Tibial nerve (tissue), 3 donors: ENCODE measurements at regions not wholly inside any gene's neighbourhood (a gene's known extent, or its start where the extent isn't known, plus 50 kb on each side); places are given as distances from the start of the nearest gene placed in this dataset.

Experiments used
- CTCF ChIP-seq, 5 experiments: fragments of 200-600 bp in 3 of 5; fragments of 450-650 bp in 2 of 5; sonication (generic) in 3 of 5; IDR thresholded peaks; one replicate each; pipeline ENCODE4 v1.5.1; 2016 to 2019; ENCODE audit warnings: antibody characterized with exemption in 5 of 5, mild to moderate bottlenecking in 3 of 5, moderate library complexity in 2 of 5
- POLR2A ChIP-seq, 2 donors: fragments of 450-650 bp; IDR thresholded peaks; one replicate each; pipeline ENCODE4 v1.6.1; 2017; ENCODE audit warnings: antibody characterized with exemption in 2 of 2, mild to moderate bottlenecking in 2 of 2, moderate library complexity in 2 of 2

DNA sequence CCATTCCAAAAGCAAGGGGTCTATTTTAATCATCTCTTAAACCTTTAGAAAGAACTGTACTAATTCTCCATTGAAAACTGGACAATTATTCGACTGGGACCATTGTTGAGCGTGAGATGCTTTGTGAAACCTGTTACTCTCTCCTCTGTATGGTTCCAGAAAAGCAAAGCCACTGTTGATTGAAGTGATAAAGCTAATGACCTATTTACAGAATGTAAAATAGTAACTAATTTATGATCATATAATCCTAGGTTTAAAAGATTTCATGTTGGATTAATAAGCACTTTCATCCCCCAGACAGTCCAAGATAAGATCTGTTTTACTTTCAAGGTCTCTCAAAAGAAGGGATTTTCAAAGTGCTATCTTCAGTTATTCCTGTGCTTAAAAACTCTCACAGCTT, 614.5 kb downstream of the TMA16 start:
- TF ChIP-seq CTCF (IDR thresholded peaks at IDR 0.05), result no peak
- no peak for TF ChIP-seq POLR2A (IDR thresholded peaks at IDR 0.05)
